ENCODE measurements at regions not wholly inside any gene's neighbourhood (a gene's known extent, or its start where the extent isn't known, plus 50 kb on each side); places are given as distances from the start of the nearest gene placed in this dataset.
A peak's percentile ranks its signal among the peaks of the same experiment; 100 is the strongest.

GRCh38 chrX:5617666-5618065 is 611.0 kb downstream of the NLGN4X start:
- Histone ChIP-seq H4K20me1 (ENCODE audit: insufficient read depth) (no peaks in the 10 kb centered on the region), H3K36me3 (replicated peaks in 1 of 2; ENCODE audit: control insufficient read depth in 1 of 2, insufficient read depth in 2 of 2, low read length in 1 of 2) (no peaks in the 10 kb centered on the region), H3K9me3 (no peaks in the 10 kb centered on the region), H3K4me2 (no peak overlapping the region), H3K9me2 (no peaks in the 10 kb centered on the region), H3F3A (replicated peaks; ENCODE audit: insufficient read depth) (no peaks in the 10 kb centered on the region), H2AFZ (ENCODE audit: low read depth) (no peak overlapping the region), H3K27ac (ENCODE audit: low read depth in 2 of 2, low read length in 1 of 2) (no peak overlapping the region), H3K4me3 (ENCODE audit: low read depth in 2 of 2, low read length in 1 of 2) (no peak overlapping the region), H3K27me3 (ENCODE audit: insufficient read depth) (no peaks in the 10 kb centered on the region), H3K9ac (no peak overlapping the region), H3K4me1 (ENCODE audit: control insufficient read depth in 1 of 2, insufficient read depth in 2 of 2, low read depth in 1 of 2, low read length in 1 of 2) (no peaks in the 10 kb centered on the region), H3K79me2 (ENCODE audit: insufficient read depth) (no peaks in the 10 kb centered on the region)
- CTCF ChIA-PET = no interaction called here
- POLR2A ChIA-PET = interaction anchor here (0.6 kb wide), 1 partner anchor 26 kb away, joined by 5 read pairs; no protein-coding TSS in a partner anchor
- TF ChIP-seq YY1 (IDR thresholded peaks at IDR 0.05; ENCODE audit: low read depth) (no peak), ELF1 (IDR thresholded peaks at IDR 0.05) (no peak), SIN3A (IDR thresholded peaks at IDR 0.05; ENCODE audit: borderline replicate concordance, low read depth, low read length) (no peak), MEF2A (IDR thresholded peaks at IDR 0.05; ENCODE audit: borderline replicate concordance, low read depth) (no peak), RXRA (IDR thresholded peaks at IDR 0.05; ENCODE audit: borderline replicate concordance, low read depth) (no peak), EP300 (IDR thresholded peaks at IDR 0.05; ENCODE audit: borderline replicate concordance in 1 of 2, low read depth in 1 of 2, low read length in 1 of 2) (no peak), EZH2phosphoT487 (IDR thresholded peaks at IDR 0.05; ENCODE audit: borderline replicate concordance, low read depth) (no peak), RCOR1 (IDR thresholded peaks at IDR 0.05; ENCODE audit: low read length) (no peak), FOSL2 (IDR thresholded peaks at IDR 0.05; ENCODE audit: borderline replicate concordance, low read depth) (no peak)
- TF ChIP-seq, protein P1, sequence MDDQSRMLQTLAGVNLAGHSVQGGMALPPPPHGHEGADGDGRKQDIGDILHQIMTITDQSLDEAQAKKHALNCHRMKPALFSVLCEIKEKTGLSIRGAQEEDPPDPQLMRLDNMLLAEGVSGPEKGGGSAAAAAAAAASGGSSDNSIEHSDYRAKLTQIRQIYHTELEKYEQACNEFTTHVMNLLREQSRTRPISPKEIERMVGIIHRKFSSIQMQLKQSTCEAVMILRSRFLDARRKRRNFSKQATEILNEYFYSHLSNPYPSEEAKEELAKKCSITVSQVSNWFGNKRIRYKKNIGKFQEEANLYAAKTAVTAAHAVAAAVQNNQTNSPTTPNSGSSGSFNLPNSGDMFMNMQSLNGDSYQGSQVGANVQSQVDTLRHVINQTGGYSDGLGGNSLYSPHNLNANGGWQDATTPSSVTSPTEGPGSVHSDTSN (IDR thresholded peaks at IDR 0.05) = no peak
- DNase-seq = no peak

- peak; percentile 17 for DNase-seq
- Histone ChIP-seq H3K9ac (no peak overlapping the region), H3F3A (replicated peaks; ENCODE audit: insufficient read depth) (no peaks in the 10 kb centered on the region), H3K4me1 (ENCODE audit: control insufficient read depth in 1 of 2, insufficient read depth in 2 of 2, low read depth in 1 of 2, low read length in 1 of 2) (no peaks in the 10 kb centered on the region), H3K9me3 (no peaks in the 10 kb centered on the region), H3K36me3 (replicated peaks in 1 of 2; ENCODE audit: control insufficient read depth in 1 of 2, insufficient read depth in 2 of 2, low read length in 1 of 2) (no peaks in the 10 kb centered on the region), H3K27me3 (ENCODE audit: insufficient read depth) (no peaks in the 10 kb centered on the region), H3K4me2 (no peak overlapping the region), H2AFZ (ENCODE audit: low read depth) (no peak overlapping the region), H3K4me3 (ENCODE audit: low read depth in 2 of 2, low read length in 1 of 2) (no peak overlapping the region), H3K79me2 (ENCODE audit: insufficient read depth) (no peaks in the 10 kb centered on the region), H3K9me2 (no peaks in the 10 kb centered on the region), H3K27ac (ENCODE audit: low read depth in 2 of 2, low read length in 1 of 2) (no peak overlapping the region), H4K20me1 (ENCODE audit: insufficient read depth) (no peaks in the 10 kb centered on the region)
- ChIA-PET POLR2A (no interaction called here), CTCF (no interaction called here)
- WGBS (ENCODE audit: low lambda C conversion rate) = 0% methylated on average over 4 of the region's 4 CpGs
- TF ChIP-seq, protein P1 (IDR thresholded peaks at IDR 0.05) = no peak
- TF ChIP-seq MEF2A (IDR thresholded peaks at IDR 0.05; ENCODE audit: borderline replicate concordance, low read depth) (no peak), EZH2phosphoT487 (IDR thresholded peaks at IDR 0.05; ENCODE audit: borderline replicate concordance, low read depth) (no peak), RCOR1 (IDR thresholded peaks at IDR 0.05; ENCODE audit: low read length) (no peak), TCF12 (IDR thresholded peaks at IDR 0.05) (no peak), TEAD4 (IDR thresholded peaks at IDR 0.05; ENCODE audit: borderline replicate concordance, insufficient read depth) (no peak), GATA2 (CRISPR knock-in tag; IDR thresholded peaks at IDR 0.05) (peak; percentile 71), EP300 (IDR thresholded peaks at IDR 0.05; ENCODE audit: borderline replicate concordance in 1 of 2, low read depth in 1 of 2, low read length in 1 of 2) (peak in 1 of 2 experiments; percentile 65; a peak in 2 of 4 replicates), TAF1 (IDR thresholded peaks at IDR 0.05; ENCODE audit: borderline replicate concordance, low read depth, low read length) (no peak)
- TF ChIP-seq, protein P2, sequence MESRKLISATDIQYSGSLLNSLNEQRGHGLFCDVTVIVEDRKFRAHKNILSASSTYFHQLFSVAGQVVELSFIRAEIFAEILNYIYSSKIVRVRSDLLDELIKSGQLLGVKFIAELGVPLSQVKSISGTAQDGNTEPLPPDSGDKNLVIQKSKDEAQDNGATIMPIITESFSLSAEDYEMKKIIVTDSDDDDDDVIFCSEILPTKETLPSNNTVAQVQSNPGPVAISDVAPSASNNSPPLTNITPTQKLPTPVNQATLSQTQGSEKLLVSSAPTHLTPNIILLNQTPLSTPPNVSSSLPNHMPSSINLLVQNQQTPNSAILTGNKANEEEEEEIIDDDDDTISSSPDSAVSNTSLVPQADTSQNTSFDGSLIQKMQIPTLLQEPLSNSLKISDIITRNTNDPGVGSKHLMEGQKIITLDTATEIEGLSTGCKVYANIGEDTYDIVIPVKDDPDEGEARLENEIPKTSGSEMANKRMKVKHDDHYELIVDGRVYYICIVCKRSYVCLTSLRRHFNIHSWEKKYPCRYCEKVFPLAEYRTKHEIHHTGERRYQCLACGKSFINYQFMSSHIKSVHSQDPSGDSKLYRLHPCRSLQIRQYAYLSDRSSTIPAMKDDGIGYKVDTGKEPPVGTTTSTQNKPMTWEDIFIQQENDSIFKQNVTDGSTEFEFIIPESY (IDR thresholded peaks at IDR 0.05; ENCODE audit: borderline replicate concordance, low read depth) = no peak
- TF ChIP-seq, protein P3, sequence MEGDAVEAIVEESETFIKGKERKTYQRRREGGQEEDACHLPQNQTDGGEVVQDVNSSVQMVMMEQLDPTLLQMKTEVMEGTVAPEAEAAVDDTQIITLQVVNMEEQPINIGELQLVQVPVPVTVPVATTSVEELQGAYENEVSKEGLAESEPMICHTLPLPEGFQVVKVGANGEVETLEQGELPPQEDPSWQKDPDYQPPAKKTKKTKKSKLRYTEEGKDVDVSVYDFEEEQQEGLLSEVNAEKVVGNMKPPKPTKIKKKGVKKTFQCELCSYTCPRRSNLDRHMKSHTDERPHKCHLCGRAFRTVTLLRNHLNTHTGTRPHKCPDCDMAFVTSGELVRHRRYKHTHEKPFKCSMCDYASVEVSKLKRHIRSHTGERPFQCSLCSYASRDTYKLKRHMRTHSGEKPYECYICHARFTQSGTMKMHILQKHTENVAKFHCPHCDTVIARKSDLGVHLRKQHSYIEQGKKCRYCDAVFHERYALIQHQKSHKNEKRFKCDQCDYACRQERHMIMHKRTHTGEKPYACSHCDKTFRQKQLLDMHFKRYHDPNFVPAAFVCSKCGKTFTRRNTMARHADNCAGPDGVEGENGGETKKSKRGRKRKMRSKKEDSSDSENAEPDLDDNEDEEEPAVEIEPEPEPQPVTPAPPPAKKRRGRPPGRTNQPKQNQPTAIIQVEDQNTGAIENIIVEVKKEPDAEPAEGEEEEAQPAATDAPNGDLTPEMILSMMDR (IDR thresholded peaks at IDR 0.05) = no peak
- TF ChIP-seq, protein P4, sequence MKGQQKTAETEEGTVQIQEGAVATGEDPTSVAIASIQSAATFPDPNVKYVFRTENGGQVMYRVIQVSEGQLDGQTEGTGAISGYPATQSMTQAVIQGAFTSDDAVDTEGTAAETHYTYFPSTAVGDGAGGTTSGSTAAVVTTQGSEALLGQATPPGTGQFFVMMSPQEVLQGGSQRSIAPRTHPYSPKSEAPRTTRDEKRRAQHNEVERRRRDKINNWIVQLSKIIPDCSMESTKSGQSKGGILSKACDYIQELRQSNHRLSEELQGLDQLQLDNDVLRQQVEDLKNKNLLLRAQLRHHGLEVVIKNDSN (IDR thresholded peaks at IDR 0.05; ENCODE audit: borderline replicate concordance, low read depth) = no peak
Measured at GRCh38 chrX:5595570-5595969, 633.1 kb downstream of the NLGN4X start.

All from SK-N-SH (cell line).